GM23338 (cell line): ENCODE measurements at regions not wholly inside any gene's neighbourhood (a gene's known extent, or its start where the extent isn't known, plus 50 kb on each side); places are given as distances from the start of the nearest gene placed in this dataset.
A peak's percentile ranks its signal among the peaks of the same experiment; 100 is the strongest.

Experiments used
- ATAC-seq: fragments of 200-7000 bp; cut with Tn5 transposase; 3 replicates; pipeline ENCODE4 v1.9.1; 2020
- DNase-seq: peaks from one replicate; pipeline ENCODE4 v3.0.0-alpha.2; 2015; ENCODE audit warnings: low spot score
- H2AFZ ChIP-seq: fragments of 200-600 bp; sonication (generic); 2 replicates; pipeline ENCODE4 v1.8.0; 2016; ENCODE audit warnings: antibody characterized with exemption, mild to moderate bottlenecking, moderate library complexity
- H3F3A ChIP-seq: fragments of 200-600 bp; sonication (generic); replicated peaks from 2 replicates; pipeline ENCODE4 v1.8.0; 2017; ENCODE audit warnings: antibody characterized with exemption, mixed run types, low read depth
- H3K27ac ChIP-seq: fragments of 200-600 bp; sonication (generic); 2 replicates; pipeline ENCODE4 v1.6.1; 2016; ENCODE audit warnings: low read depth
- H3K27me3 ChIP-seq: fragments of 200-600 bp; sonication (generic); 2 replicates; pipeline ENCODE4 v1.8.0; 2016; ENCODE audit warnings: mild to moderate bottlenecking, mixed run types, moderate library complexity; ENCODE audit not compliant: insufficient read depth
- H3K36me3 ChIP-seq: fragments of 200-600 bp; sonication (generic); 2 replicates; pipeline ENCODE4 v1.8.0; 2016; ENCODE audit warnings: mild to moderate bottlenecking; ENCODE audit not compliant: insufficient read depth
- H3K4me1 ChIP-seq: fragments of 200-600 bp; sonication (generic); 2 replicates; pipeline ENCODE4 v1.8.0; 2016; ENCODE audit warnings: mild to moderate bottlenecking, moderate library complexity; ENCODE audit not compliant: insufficient read depth
- H3K4me2 ChIP-seq: fragments of 200-600 bp; sonication (generic); 2 replicates; pipeline ENCODE4 v1.7.1; 2017; ENCODE audit warnings: mixed run types
- H3K4me3 ChIP-seq: fragments of 200-600 bp; sonication (generic); 2 replicates; pipeline ENCODE4 v1.6.1; 2016; ENCODE audit warnings: mixed run types
- H3K79me2 ChIP-seq: fragments of 200-600 bp; sonication (generic); replicated peaks from 2 replicates; pipeline ENCODE4 v1.8.0; 2017; ENCODE audit warnings: mild to moderate bottlenecking; ENCODE audit not compliant: insufficient read depth
- H3K9me2 ChIP-seq: fragments of 200-600 bp; sonication (generic); 2 replicates; pipeline ENCODE4 v1.8.0; 2017; ENCODE audit not compliant: insufficient read depth
- H4K20me1 ChIP-seq: fragments of 200-600 bp; sonication (generic); replicated peaks from 2 replicates; pipeline ENCODE4 v1.8.0; 2017; ENCODE audit warnings: mild to moderate bottlenecking; ENCODE audit not compliant: insufficient read depth
- H3K27ac Mint-ChIP-seq: 2 replicates; pipeline ENCODE4 v1.8.0; 2020; ENCODE audit warnings: inconsistent platforms, mild to moderate bottlenecking, moderate library complexity, mixed read lengths
- H3K27me3 Mint-ChIP-seq: 3 replicates; pipeline ENCODE4 v1.8.0; 2022; ENCODE audit warnings: low read depth, mild to moderate bottlenecking, moderate library complexity, mixed read lengths, inconsistent platforms; ENCODE audit not compliant: insufficient read depth, poor library complexity
- H3K36me3 Mint-ChIP-seq: 3 replicates; pipeline ENCODE4 v1.8.0; 2021; ENCODE audit warnings: low read depth, mild to moderate bottlenecking, inconsistent platforms, moderate library complexity, mixed read lengths
- H3K4me1 Mint-ChIP-seq: 3 replicates; pipeline ENCODE4 v1.8.0; 2020; ENCODE audit warnings: mild to moderate bottlenecking, inconsistent platforms, mixed read lengths
- H3K4me3 Mint-ChIP-seq: 3 replicates; pipeline ENCODE4 v1.8.0; 2021; ENCODE audit warnings: moderate library complexity, mild to moderate bottlenecking, inconsistent platforms, mixed read lengths
- H3K9me3 Mint-ChIP-seq: 3 replicates; pipeline ENCODE4 v1.8.0; 2020; ENCODE audit warnings: moderate library complexity, mild to moderate bottlenecking, inconsistent platforms, mixed read lengths
- CREB1 ChIP-seq: fragments of 250-450 bp; sonication (Bioruptor Pico); IDR thresholded peaks from 2 replicates; pipeline ENCODE4 v1.5.0; 2020; ENCODE audit warnings: low read depth, mild to moderate bottlenecking, moderate library complexity
- EZH2 ChIP-seq: fragments of 200-600 bp; sonication (generic); IDR thresholded peaks from one replicate; pipeline ENCODE4 v1.8.0; 2017; ENCODE audit warnings: antibody characterized with exemption, mild to moderate bottlenecking, low read depth; ENCODE audit not compliant: unreplicated experiment
- EZH2phosphoT487 ChIP-seq: fragments of 200-600 bp; sonication (generic); IDR thresholded peaks from one replicate; pipeline ENCODE4 v1.8.1; 2018; ENCODE audit warnings: antibody characterized with exemption; ENCODE audit not compliant: unreplicated experiment
- JUNB ChIP-seq: IDR thresholded peaks from one replicate; pipeline ENCODE4 v1.6.1; 2016; ENCODE audit warnings: antibody characterized with exemption; ENCODE audit not compliant: unreplicated experiment
- NANOG ChIP-seq: IDR thresholded peaks from 2 replicates; pipeline ENCODE4 v1.6.1; 2016; ENCODE audit warnings: antibody characterized with exemption, borderline replicate concordance
- TF ChIP-seq, protein P1 (sequence below): fragments of 250-450 bp; sonication (Bioruptor Pico); IDR thresholded peaks from 2 replicates; pipeline ENCODE4 v1.5.0; 2020; ENCODE audit warnings: mild to moderate bottlenecking, moderate library complexity
- TF ChIP-seq, protein P2 (sequence below), 2 experiments: fragments of 200-600 bp in 1 of 2; sonication (generic) in 1 of 2; conservative IDR thresholded peaks; 2 replicates each; pipeline versions ENCODE4 v1.5.1 to v1.6.1; 2016 to 2017; ENCODE audit warnings: antibody characterized with exemption in 2 of 2, low read depth in 2 of 2, mild to moderate bottlenecking in 2 of 2, moderate library complexity in 1 of 2

DNA sequence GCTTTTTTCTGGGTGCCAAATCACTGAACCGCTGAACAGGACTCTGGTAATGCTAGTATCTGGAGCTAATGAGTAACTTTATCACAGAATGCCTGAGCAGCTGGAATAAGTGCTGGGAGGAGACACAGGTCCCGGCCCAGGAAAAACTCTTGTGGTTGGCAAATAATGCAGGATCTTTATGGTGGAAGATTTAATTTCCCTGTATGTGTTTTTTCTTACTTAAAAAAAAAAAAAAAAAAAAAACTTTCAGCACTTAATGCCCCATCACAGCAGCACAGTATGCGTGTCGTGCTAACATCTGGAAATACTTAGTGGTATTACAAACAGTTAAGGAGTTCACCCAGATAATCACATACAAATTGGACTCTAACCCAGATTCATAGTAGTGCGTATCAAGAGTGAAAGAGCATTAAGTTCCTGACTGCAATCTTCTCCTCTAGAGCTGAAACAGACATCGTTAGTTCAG, 220.7 kb downstream of the TOMM20 start (continued):
- TF ChIP-seq, protein P1, sequence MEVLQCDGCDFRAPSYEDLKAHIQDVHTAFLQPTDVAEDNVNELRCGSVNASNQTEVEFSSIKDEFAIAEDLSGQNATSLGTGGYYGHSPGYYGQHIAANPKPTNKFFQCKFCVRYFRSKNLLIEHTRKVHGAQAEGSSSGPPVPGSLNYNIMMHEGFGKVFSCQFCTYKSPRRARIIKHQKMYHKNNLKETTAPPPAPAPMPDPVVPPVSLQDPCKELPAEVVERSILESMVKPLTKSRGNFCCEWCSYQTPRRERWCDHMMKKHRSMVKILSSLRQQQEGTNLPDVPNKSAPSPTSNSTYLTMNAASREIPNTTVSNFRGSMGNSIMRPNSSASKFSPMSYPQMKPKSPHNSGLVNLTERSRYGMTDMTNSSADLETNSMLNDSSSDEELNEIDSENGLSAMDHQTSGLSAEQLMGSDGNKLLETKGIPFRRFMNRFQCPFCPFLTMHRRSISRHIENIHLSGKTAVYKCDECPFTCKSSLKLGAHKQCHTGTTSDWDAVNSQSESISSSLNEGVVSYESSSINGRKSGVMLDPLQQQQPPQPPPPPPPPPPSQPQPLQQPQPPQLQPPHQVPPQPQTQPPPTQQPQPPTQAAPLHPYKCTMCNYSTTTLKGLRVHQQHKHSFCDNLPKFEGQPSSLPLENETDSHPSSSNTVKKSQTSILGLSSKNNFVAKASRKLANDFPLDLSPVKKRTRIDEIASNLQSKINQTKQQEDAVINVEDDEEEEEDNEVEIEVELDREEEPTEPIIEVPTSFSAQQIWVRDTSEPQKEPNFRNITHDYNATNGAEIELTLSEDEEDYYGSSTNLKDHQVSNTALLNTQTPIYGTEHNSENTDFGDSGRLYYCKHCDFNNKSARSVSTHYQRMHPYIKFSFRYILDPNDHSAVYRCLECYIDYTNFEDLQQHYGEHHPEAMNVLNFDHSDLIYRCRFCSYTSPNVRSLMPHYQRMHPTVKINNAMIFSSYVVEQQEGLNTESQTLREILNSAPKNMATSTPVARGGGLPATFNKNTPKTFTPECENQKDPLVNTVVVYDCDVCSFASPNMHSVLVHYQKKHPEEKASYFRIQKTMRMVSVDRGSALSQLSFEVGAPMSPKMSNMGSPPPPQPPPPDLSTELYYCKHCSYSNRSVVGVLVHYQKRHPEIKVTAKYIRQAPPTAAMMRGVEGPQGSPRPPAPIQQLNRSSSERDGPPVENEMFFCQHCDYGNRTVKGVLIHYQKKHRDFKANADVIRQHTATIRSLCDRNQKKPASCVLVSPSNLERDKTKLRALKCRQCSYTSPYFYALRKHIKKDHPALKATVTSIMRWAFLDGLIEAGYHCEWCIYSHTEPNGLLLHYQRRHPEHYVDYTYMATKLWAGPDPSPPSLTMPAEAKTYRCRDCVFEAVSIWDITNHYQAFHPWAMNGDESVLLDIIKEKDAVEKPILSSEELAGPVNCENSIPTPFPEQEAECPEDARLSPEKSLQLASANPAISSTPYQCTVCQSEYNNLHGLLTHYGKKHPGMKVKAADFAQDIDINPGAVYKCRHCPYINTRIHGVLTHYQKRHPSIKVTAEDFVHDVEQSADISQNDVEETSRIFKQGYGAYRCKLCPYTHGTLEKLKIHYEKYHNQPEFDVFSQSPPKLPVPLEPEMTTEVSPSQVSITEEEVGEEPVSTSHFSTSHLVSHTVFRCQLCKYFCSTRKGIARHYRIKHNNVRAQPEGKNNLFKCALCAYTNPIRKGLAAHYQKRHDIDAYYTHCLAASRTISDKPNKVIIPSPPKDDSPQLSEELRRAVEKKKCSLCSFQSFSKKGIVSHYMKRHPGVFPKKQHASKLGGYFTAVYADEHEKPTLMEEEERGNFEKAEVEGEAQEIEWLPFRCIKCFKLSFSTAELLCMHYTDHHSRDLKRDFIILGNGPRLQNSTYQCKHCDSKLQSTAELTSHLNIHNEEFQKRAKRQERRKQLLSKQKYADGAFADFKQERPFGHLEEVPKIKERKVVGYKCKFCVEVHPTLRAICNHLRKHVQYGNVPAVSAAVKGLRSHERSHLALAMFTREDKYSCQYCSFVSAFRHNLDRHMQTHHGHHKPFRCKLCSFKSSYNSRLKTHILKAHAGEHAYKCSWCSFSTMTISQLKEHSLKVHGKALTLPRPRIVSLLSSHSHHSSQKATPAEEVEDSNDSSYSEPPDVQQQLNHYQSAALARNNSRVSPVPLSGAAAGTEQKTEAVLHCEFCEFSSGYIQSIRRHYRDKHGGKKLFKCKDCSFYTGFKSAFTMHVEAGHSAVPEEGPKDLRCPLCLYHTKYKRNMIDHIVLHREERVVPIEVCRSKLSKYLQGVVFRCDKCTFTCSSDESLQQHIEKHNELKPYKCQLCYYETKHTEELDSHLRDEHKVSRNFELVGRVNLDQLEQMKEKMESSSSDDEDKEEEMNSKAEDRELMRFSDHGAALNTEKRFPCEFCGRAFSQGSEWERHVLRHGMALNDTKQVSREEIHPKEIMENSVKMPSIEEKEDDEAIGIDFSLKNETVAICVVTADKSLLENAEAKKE (CRISPR knock-in tag): no peak
- TF ChIP-seq EZH2phosphoT487: no peak
- TF ChIP-seq JUNB: no peak

DNA sequence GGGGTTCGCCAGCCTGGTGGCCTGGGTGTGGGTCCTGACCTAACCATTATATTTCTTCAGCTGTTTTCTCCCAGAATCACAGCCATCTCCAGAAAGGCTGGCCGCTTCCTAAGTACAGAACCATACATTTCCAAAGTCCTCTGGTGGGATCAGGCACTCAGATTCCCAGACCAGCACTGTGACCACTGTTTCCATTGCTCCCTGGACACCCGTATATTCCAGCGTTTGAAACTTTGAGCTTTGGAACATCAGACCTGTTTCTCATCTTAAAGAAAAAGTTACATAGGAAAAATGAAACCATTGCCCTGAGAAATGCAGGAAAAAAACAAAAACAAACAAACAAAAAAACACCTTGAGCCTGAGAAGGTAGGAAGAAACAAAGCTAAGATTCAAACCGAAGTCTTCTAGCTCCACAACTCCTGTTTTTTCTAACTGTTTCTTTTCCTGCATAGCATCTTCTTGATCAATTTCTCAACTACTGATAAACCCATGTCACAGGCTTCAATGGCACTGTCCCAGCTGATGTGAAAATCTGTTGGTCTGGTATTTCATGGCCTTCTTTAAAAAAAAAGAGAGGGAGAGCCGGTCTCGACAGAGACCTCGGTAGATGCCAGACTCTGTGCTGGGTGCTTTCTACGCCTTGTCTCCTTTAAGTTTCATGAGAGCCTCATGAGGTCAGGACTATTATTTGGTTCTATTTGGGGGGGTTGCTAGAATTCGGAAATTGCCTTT, 221.3 kb downstream of the TOMM20 start:
- no peaks in the 10 kb centered on the region for H3K27me3 ChIP-seq
- no peaks in the 10 kb centered on the region for H3F3A ChIP-seq
- no peaks in the 10 kb centered on the region for H4K20me1 ChIP-seq
- Mint-ChIP-seq H3K9me3 (no peaks in the 10 kb centered on the region), H3K36me3 (no peaks in the 10 kb centered on the region), H3K4me1 (peaks cover 8% of the 10 kb centered on the region; the same call in 2 of the 3 replicates), H3K27me3 (no peaks in the 10 kb centered on the region), H3K27ac (no peak overlapping the region), H3K4me3 (no peak overlapping the region)
- DNase-seq (no peak), ATAC-seq (no peak)
- no peaks in the 10 kb centered on the region for H3K9me2 ChIP-seq
- H3K79me2 ChIP-seq: no peaks in the 10 kb centered on the region
- H3K4me3 ChIP-seq: no peak overlapping the region
- 0 out of 2 replicates have a peak overlapping the region, but pooled peaks have one; percentile 39 for H2AFZ ChIP-seq
- no peaks in the 10 kb centered on the region for H3K36me3 ChIP-seq
- H3K27ac ChIP-seq: no peak overlapping the region
- 0 out of 2 replicates have a peak, but pooled peaks cover 4% of the 10 kb centered on the region for H3K4me1 ChIP-seq
- H3K4me2 ChIP-seq: no peak overlapping the region
- TF ChIP-seq NANOG (no peak), EZH2 (no peak), CREB1 (CRISPR knock-in tag) (no peak)
- TF ChIP-seq, protein P1 (CRISPR knock-in tag): no peak
- TF ChIP-seq, protein P2, sequence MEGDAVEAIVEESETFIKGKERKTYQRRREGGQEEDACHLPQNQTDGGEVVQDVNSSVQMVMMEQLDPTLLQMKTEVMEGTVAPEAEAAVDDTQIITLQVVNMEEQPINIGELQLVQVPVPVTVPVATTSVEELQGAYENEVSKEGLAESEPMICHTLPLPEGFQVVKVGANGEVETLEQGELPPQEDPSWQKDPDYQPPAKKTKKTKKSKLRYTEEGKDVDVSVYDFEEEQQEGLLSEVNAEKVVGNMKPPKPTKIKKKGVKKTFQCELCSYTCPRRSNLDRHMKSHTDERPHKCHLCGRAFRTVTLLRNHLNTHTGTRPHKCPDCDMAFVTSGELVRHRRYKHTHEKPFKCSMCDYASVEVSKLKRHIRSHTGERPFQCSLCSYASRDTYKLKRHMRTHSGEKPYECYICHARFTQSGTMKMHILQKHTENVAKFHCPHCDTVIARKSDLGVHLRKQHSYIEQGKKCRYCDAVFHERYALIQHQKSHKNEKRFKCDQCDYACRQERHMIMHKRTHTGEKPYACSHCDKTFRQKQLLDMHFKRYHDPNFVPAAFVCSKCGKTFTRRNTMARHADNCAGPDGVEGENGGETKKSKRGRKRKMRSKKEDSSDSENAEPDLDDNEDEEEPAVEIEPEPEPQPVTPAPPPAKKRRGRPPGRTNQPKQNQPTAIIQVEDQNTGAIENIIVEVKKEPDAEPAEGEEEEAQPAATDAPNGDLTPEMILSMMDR (conservative IDR thresholded peaks at IDR 0.05; ENCODE audit: low read depth in 2 of 2): no peak
